ENCODE measurements at regions not wholly inside any gene's neighbourhood (a gene's known extent, or its start where the extent isn't known, plus 50 kb on each side); places are given as distances from the start of the nearest gene placed in this dataset.
A peak's percentile ranks its signal among the peaks of the same experiment; 100 is the strongest.

DNA sequence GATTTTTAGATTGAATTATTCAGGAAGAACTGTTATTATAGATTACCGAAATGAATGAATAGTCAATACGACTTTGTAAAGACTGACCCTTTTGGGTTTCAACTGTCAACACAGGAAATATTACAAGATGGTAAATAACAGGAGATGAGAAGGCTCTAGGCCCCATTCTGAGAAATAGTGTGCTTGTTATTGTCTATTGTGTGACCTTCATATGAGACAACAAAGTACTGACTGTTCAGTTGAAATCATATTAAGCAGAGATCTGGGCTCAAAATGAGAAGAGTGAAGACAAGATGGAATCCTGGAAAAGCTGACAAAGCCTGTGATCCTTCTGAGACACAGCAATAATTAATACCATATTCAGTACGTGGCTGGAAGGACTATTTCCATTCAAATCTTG lies 503.8 kb downstream of the INHBA start:
- DNase-seq (ENCODE audit: low read depth) = no peak
- TF ChIP-seq, protein P1, sequence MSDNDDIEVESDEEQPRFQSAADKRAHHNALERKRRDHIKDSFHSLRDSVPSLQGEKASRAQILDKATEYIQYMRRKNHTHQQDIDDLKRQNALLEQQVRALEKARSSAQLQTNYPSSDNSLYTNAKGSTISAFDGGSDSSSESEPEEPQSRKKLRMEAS (IDR thresholded peaks at IDR 0.05; ENCODE audit: low read depth, low read length) = no peak
- TF ChIP-seq CTCF (IDR thresholded peaks at IDR 0.05; ENCODE audit: low read depth, low read length) (no peak), MYC (IDR thresholded peaks at IDR 0.05; ENCODE audit: low read depth, low read length) (no peak), POLR2A (IDR thresholded peaks at IDR 0.05; ENCODE audit: extremely low read depth, insufficient read length) (no peak)
- no peak overlapping the region for H3K4me3 ChIP-seq (ENCODE audit: low read depth, low read length)

DNA sequence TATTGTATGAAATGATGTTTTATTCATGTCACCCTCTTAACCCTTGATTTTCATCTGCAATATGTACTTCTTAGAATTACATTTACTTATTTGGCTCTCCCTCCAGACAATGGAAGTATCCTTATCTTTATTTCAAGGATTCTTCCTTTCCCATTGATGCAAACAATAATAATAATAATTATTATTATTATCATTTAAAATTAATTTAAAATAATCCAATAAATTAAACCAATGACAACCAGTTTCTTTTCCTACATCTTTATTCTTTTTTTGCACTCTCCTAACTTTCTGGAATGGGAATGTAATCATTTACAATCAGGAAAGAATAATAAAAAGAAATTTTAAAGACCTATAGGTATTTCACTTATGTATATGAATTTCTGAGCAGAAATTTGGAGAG lies 504.4 kb downstream of the INHBA start:
- DNase-seq (ENCODE audit: low read depth) = no peak
- TF ChIP-seq CTCF (IDR thresholded peaks at IDR 0.05; ENCODE audit: low read depth, low read length) (no peak), MYC (IDR thresholded peaks at IDR 0.05; ENCODE audit: low read depth, low read length) (no peak), POLR2A (IDR thresholded peaks at IDR 0.05; ENCODE audit: extremely low read depth, insufficient read length) (no peak)
- TF ChIP-seq, protein P1 (IDR thresholded peaks at IDR 0.05; ENCODE audit: low read depth, low read length) = no peak
- H3K4me3 ChIP-seq (ENCODE audit: low read depth, low read length) = no peak overlapping the region

- no peak overlapping the region for H3K4me3 ChIP-seq (ENCODE audit: low read depth, low read length)
- no peak for DNase-seq (ENCODE audit: low read depth)
- TF ChIP-seq POLR2A (IDR thresholded peaks at IDR 0.05; ENCODE audit: extremely low read depth, insufficient read length) (no peak), CTCF (IDR thresholded peaks at IDR 0.05; ENCODE audit: low read depth, low read length) (no peak), MYC (IDR thresholded peaks at IDR 0.05; ENCODE audit: low read depth, low read length) (no peak)
- TF ChIP-seq, protein P1 (IDR thresholded peaks at IDR 0.05; ENCODE audit: low read depth, low read length) = no peak
Measured at GRCh38 chr7:41197769-41198168, 505.1 kb downstream of the INHBA start.

DNA sequence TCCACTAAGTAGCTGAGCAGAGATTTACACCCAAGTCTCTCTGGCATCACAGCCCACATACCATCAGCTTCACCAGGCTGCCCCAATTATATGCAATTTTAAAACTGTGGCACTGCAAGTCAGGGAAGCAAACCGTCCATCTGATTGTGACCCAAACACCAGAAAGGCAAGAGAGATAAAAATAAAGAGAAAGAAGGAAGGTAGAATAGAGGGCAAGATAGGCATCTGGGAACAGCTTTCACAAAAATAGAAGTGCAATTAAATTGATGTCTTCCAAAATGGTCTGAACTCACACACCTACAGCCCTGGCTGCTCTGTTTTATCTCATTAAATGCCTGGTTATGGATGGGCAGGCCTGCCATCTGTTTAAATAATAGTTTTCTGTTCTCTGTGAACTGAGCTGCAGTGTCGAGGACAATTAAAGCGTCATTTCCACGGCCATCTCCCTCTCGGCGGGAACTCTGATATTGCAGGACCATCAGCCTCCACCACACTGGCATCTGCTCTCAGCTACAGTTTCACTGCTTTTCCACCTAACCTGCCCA lies 509.1 kb downstream of the INHBA start:
- TF ChIP-seq POLR2A (IDR thresholded peaks at IDR 0.05; ENCODE audit: extremely low read depth, insufficient read length) (no peak), MYC (IDR thresholded peaks at IDR 0.05; ENCODE audit: low read depth, low read length) (no peak), CTCF (IDR thresholded peaks at IDR 0.05; ENCODE audit: low read depth, low read length) (no peak)
- TF ChIP-seq, protein P1 (IDR thresholded peaks at IDR 0.05; ENCODE audit: low read depth, low read length) = no peak
- no peak for DNase-seq (ENCODE audit: low read depth)
- no peak overlapping the region for H3K4me3 ChIP-seq (ENCODE audit: low read depth, low read length)

DNA sequence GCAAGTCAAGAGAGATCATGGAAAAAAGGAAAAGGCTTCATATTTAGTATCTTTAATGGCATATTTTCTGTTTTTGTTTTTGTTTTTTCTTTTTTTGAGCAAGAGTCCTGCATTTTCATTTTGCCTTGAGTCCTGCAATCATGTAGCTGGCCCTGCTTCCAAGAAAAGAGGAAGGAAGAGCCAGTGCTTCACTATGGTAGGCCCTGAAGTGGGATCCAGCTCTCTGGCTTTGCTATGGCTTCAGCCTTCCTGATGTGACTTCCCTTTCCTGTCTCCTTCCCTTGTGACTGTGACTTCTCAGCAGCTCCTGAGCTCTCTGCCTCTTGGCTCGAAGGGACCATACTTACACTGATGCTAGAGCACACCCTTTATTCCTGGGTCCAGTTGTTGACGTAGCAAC lies 512.3 kb downstream of the INHBA start:
- TF ChIP-seq POLR2A (IDR thresholded peaks at IDR 0.05; ENCODE audit: extremely low read depth, insufficient read length) = no peak
- TF ChIP-seq, protein P1 (IDR thresholded peaks at IDR 0.05; ENCODE audit: low read depth, low read length) = no peak
- TF ChIP-seq CTCF (IDR thresholded peaks at IDR 0.05; ENCODE audit: low read depth, low read length) = no peak
- no peak for TF ChIP-seq MYC (IDR thresholded peaks at IDR 0.05; ENCODE audit: low read depth, low read length)
- DNase-seq (ENCODE audit: low read depth) = peak; percentile 21
- no peak overlapping the region for H3K4me3 ChIP-seq (ENCODE audit: low read depth, low read length)
